RWPE2 (cell line): ENCODE measurements at regions not wholly inside any gene's neighbourhood (a gene's known extent, or its start where the extent isn't known, plus 50 kb on each side); places are given as distances from the start of the nearest gene placed in this dataset.

ENCODE experiments used
- ATAC-seq: fragments of 200-7000 bp; cut with Tn5 transposase; 3 replicates; pipeline ENCODE4 v1.9.1; 2021; ENCODE audit warnings: low read depth
- DNase-seq: peaks from one replicate; pipeline ENCODE4 v3.0.0-alpha.2; 2020; ENCODE audit warnings: low spot score
- H3K27ac ChIP-seq: fragments of 450-650 bp; 2 replicates; pipeline ENCODE4 v1.5.1; 2017; ENCODE audit warnings: mild to moderate bottlenecking; ENCODE audit not compliant: poor library complexity, severe bottlenecking
- H3K27me3 ChIP-seq: fragments of 250-450 bp; sonication (Bioruptor Pico); 2 replicates; pipeline ENCODE4 v1.5.1; 2021; ENCODE audit warnings: mild to moderate bottlenecking, moderate library complexity; ENCODE audit not compliant: insufficient read depth, poor library complexity, severe bottlenecking
- H3K36me3 ChIP-seq: fragments of 250-450 bp; sonication (Bioruptor Pico); 2 replicates; pipeline ENCODE4 v1.5.1; 2020; ENCODE audit warnings: low read depth, mild to moderate bottlenecking, moderate library complexity
- H3K4me1 ChIP-seq: fragments of 250-450 bp; sonication (Bioruptor Pico); 2 replicates; pipeline ENCODE4 v1.5.1; 2021; ENCODE audit warnings: mild to moderate bottlenecking, moderate library complexity; ENCODE audit not compliant: insufficient read depth, poor library complexity, severe bottlenecking
- H3K4me3 ChIP-seq: fragments of 250-450 bp; sonication (Bioruptor Pico); 2 replicates; pipeline ENCODE4 v1.5.1; 2021; ENCODE audit warnings: mild to moderate bottlenecking, moderate library complexity; ENCODE audit not compliant: severe bottlenecking
- H3K9me3 ChIP-seq: fragments of 250-450 bp; sonication (Bioruptor Pico); 2 replicates; pipeline ENCODE4 v1.5.1; 2021; ENCODE audit warnings: mild to moderate bottlenecking, moderate library complexity; ENCODE audit not compliant: severe bottlenecking
- CTCF ChIP-seq: fragments of 450-650 bp; IDR thresholded peaks from one replicate; pipeline ENCODE4 v1.5.1; 2017; ENCODE audit warnings: mild to moderate bottlenecking, moderate library complexity; ENCODE audit not compliant: poor library complexity, severe bottlenecking

DNA sequence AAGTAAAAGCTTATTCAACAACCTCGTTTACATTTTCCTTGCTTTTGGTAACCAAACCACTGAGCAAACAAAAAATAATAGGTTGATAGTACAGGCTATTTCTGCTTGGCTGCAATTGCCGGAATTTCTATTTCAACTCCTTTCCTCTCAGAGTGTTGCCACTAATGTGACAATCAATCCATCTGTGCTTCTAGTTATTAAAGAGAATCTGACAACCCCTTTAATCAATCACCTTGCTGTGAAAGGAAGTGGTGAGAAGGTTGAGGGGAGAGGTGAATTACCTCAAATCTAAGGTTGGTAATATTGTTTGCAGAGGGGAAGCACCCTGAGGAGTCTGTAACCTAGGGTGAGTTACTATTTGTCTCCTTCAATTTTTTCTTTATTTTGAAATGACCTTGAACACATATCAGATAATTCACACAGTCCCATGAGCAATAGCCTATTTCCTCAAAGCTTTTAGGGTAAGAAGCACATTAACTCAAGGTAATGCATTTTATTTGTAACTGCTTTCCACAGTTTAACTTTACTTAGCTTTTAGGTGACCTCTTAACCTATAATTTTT is 603.4 kb downstream of the MMUT start:
- H3K4me1 ChIP-seq, result no peaks in the 10 kb centered on the region
- no peaks in the 10 kb centered on the region for H3K9me3 ChIP-seq
- H3K27ac ChIP-seq, result no peak overlapping the region
- no peak for TF ChIP-seq CTCF
- DNase-seq (no peak), ATAC-seq (no peak)
- no peaks in the 10 kb centered on the region for H3K36me3 ChIP-seq
- H3K27me3 ChIP-seq, result no peaks in the 10 kb centered on the region
- no peak overlapping the region for H3K4me3 ChIP-seq

DNA sequence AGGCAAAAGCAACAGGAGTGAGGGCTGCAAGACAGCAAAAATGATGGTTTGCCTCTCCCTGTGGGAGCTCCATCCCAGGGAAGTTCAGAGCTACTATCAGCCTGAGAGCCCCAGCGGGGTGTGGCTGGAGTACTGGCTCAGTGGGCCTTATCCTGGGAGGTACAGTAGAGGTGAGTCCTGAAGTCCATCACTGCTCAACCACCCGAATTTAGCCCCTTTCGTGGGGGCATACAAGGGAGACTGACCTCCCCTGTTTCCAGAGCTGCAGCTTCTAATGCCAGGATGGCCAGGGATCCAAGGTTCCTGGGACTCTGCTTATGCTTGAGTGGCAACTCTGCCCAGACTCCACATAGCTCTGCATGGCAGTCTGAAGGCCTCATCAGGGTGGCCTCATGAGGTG is 617.8 kb downstream of the MMUT start:
- Histone ChIP-seq H3K9me3 (peaks cover 6% of the 10 kb centered on the region), H3K27ac (no peak overlapping the region), H3K4me3 (no peak overlapping the region), H3K4me1 (no peaks in the 10 kb centered on the region), H3K36me3 (no peaks in the 10 kb centered on the region), H3K27me3 (no peaks in the 10 kb centered on the region)
- DNase-seq (no peak), ATAC-seq (no peak)
- TF ChIP-seq CTCF, result no peak

- no peak for ATAC-seq
- TF ChIP-seq CTCF, result no peak
These were observed 618.4 kb downstream of the MMUT start for GRCh38 chr6:48844696-48845095.

GRCh38 chr6:48840896-48841295 is 622.2 kb downstream of the MMUT start:
- ATAC-seq (no peak), DNase-seq (no peak)
- Histone ChIP-seq H3K27ac (no peak overlapping the region), H3K27me3 (no peaks in the 10 kb centered on the region), H3K4me1 (peaks cover 4% of the 10 kb centered on the region), H3K36me3 (no peaks in the 10 kb centered on the region), H3K9me3 (peaks cover 6% of the 10 kb centered on the region), H3K4me3 (no peak overlapping the region)
- no peak for TF ChIP-seq CTCF

More at GRCh38 chr6:48844696-48845095, 618.4 kb downstream of the MMUT start:
- no peaks in the 10 kb centered on the region for H3K4me1 ChIP-seq
- DNase-seq, result no peak
- H3K9me3 ChIP-seq, result peaks cover 6% of the 10 kb centered on the region
- H3K36me3 ChIP-seq, result no peaks in the 10 kb centered on the region
- H3K4me3 ChIP-seq, result no peak overlapping the region
- no peaks in the 10 kb centered on the region for H3K27me3 ChIP-seq
- H3K27ac ChIP-seq, result no peak overlapping the region

- Histone ChIP-seq H3K9me3 (peaks cover 6% of the 10 kb centered on the region), H3K27me3 (no peaks in the 10 kb centered on the region), H3K36me3 (no peaks in the 10 kb centered on the region), H3K4me1 (peaks cover 4% of the 10 kb centered on the region), H3K27ac (no peak overlapping the region), H3K4me3 (no peak overlapping the region)
- DNase-seq, result no peak
- TF ChIP-seq CTCF, result no peak
- no peak for ATAC-seq
These were observed 623.8 kb downstream of the MMUT start for GRCh38 chr6:48839206-48839605.
